Keratinocyte (primary cell): ENCODE measurements at regions not wholly inside any gene's neighbourhood (a gene's known extent, or its start where the extent isn't known, plus 50 kb on each side); places are given as distances from the start of the nearest gene placed in this dataset.
"Not testable (repeated sequence)": the region's sequence is repeated elsewhere in the genome, so short reads cannot be mapped to it uniquely, and the experiment has no call there.

Experiments
- DNase-seq: peaks from one replicate; pipeline ENCODE4 v3.0.0-alpha.2; 2011; ENCODE audit warnings: low read depth, missing footprints, low spot score
- FAIRE-seq: peaks from 2 replicates; lab custom pipeline; 2011; peaks lifted over from hg19 to GRCh38; lab: Jason Lieb, UNC
- H2AFZ ChIP-seq: 2 replicates; pipeline ENCODE4 v1.6.0; 2012; ENCODE audit warnings: low read length, control low read depth, inconsistent platforms; ENCODE audit not compliant: control insufficient read depth
- H3K27ac ChIP-seq: 2 replicates; pipeline ENCODE4 v1.5.1; 2011; ENCODE audit warnings: low read length; ENCODE audit not compliant: control insufficient read depth, insufficient read depth
- H3K27me3 ChIP-seq: 3 replicates; pipeline ENCODE4 v1.6.0; 2011; ENCODE audit warnings: low read length; ENCODE audit not compliant: control insufficient read depth, insufficient read depth; ENCODE audit errors: extremely low read depth
- H3K36me3 ChIP-seq, 2 experiments: 2 replicates in 1 of 2; 3 replicates in 1 of 2; pipeline ENCODE4 v1.5.1; 2011; ENCODE audit warnings: low read length in 2 of 2, mild to moderate bottlenecking in 1 of 2; ENCODE audit not compliant: control insufficient read depth in 2 of 2, insufficient read depth in 2 of 2; ENCODE audit errors: extremely low read depth in 1 of 2
- H3K4me1 ChIP-seq: 3 replicates; pipeline ENCODE4 v1.5.1; 2011; ENCODE audit warnings: low read length; ENCODE audit not compliant: control insufficient read depth, insufficient read depth; ENCODE audit errors: extremely low read depth
- H3K4me2 ChIP-seq: 3 replicates; pipeline ENCODE4 v1.6.0; 2011; ENCODE audit warnings: low read depth, low read length; ENCODE audit not compliant: control insufficient read depth, insufficient read depth; ENCODE audit errors: extremely low read depth
- H3K4me3 ChIP-seq, 3 experiments: fragments of 200-600 bp in 1 of 3; sonication (generic) in 1 of 3; 2 replicates in 2 of 3; 3 replicates in 1 of 3; pipeline ENCODE4 v1.5.1; 2011 to 2016; ENCODE audit warnings: low read length in 3 of 3, mild to moderate bottlenecking in 3 of 3, control low read depth in 2 of 3, inconsistent platforms in 1 of 3, low read depth in 1 of 3, mixed read lengths in 1 of 3, mixed run types in 1 of 3, moderate library complexity in 1 of 3; ENCODE audit not compliant: control insufficient read depth in 2 of 3, insufficient read depth in 2 of 3; ENCODE audit errors: extremely low read depth in 1 of 3
- H3K79me2 ChIP-seq: 2 replicates; pipeline ENCODE4 v1.6.0; 2012; ENCODE audit warnings: low read length; ENCODE audit not compliant: control insufficient read depth, insufficient read depth
- H3K9ac ChIP-seq: 3 replicates; pipeline ENCODE4 v1.6.0; 2011; ENCODE audit warnings: low read length; ENCODE audit not compliant: control insufficient read depth, insufficient read depth; ENCODE audit errors: extremely low read depth
- H3K9me1 ChIP-seq: 3 replicates; pipeline ENCODE4 v1.6.0; 2011; ENCODE audit warnings: low read length; ENCODE audit not compliant: control insufficient read depth, insufficient read depth; ENCODE audit errors: extremely low read depth
- H3K9me3 ChIP-seq: 2 replicates; pipeline ENCODE4 v1.5.1; 2012; ENCODE audit warnings: low read depth, low read length; ENCODE audit not compliant: control insufficient read depth
- H4K20me1 ChIP-seq: 3 replicates; pipeline ENCODE4 v1.6.0; 2011; ENCODE audit warnings: low read length; ENCODE audit not compliant: control insufficient read depth, insufficient read depth; ENCODE audit errors: extremely low read depth
- CTCF ChIP-seq, 3 experiments: IDR thresholded peaks in 1 of 3; conservative IDR thresholded peaks in 1 of 3; optimal IDR thresholded peaks in 1 of 3; 2 replicates in 2 of 3; 3 replicates in 1 of 3; pipeline versions ENCODE3 to v1.5.1; 2011; ENCODE audit warnings: low read length in 3 of 3, mild to moderate bottlenecking in 3 of 3, moderate library complexity in 2 of 3, control low read depth in 1 of 3, inconsistent platforms in 1 of 3; ENCODE audit not compliant: insufficient read depth in 2 of 3; ENCODE audit errors: extremely low read depth in 1 of 3
- EZH2 ChIP-seq: IDR thresholded peaks from one replicate; pipeline ENCODE4 v1.6.1; 2012; ENCODE audit warnings: inconsistent platforms, mild to moderate bottlenecking, low read length, moderate library complexity
- dilution Hi-C: fragments of 300-500 bp; cut with MboI; formaldehyde crosslinking; loops from one replicate; pipeline ENCODE4 v1.7.0; 2020; ENCODE audit warnings: low sequenced_read_pairs; ENCODE audit not compliant: extremely low pct_ligation_motif_present

DNA sequence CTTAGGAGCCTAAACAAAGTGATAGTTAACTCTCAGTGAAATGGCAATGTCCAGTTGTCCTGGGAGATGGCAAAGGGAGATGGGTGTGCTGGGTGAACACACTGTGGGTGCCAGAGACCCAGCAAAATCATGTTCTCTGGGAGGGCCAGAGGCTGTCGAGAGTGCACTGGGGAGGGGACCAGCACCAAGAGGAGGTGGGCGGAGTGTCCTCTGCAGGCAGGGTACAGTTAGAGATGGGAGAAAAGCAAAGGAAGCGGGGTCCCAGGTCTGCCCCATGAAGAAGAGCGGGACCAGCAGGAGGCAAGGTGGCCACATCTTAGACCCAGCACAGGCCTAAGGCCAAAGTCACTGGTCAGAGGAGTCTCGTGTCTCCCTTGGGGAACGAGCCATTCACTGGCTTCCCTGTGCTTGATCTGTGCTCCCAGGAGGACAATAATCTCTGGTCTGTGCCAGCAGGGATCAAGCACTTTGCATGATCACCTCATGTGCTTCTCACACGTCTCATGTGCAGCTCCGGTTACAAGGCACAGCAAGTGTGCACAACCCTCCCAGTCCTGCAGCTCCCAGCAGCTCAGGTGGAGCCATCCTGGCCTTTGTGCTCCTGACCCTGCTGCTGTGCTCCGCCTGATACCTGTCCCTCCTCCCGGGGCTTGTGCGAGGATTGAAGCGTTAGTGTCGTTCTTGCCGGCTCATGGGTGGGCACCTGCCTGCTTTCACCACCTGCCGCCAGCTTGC, 100.9 kb downstream of the FAM53A start:
- no peak for TF ChIP-seq CTCF (optimal IDR thresholded peaks at IDR 0.05 in 1 of 3, IDR thresholded peaks at IDR 0.05 in 1 of 3, conservative IDR thresholded peaks at IDR 0.05 in 1 of 3; ENCODE audit: extremely low read depth in 1 of 3, insufficient read depth in 2 of 3, low read length in 3 of 3)
- no peak for TF ChIP-seq EZH2
- H3K9me3 ChIP-seq = no peaks in the 10 kb centered on the region
- dilution Hi-C loops = no loop called here
- no peak overlapping the region for H2AFZ ChIP-seq
- H3K4me2 ChIP-seq = no peak overlapping the region
- H3K9me1 ChIP-seq = no peaks in the 10 kb centered on the region
- no peaks in the 10 kb centered on the region for H4K20me1 ChIP-seq
- no peaks in the 10 kb centered on the region for H3K4me1 ChIP-seq
- no peak overlapping the region for H3K9ac ChIP-seq
- DNase-seq = no peak
- no peak overlapping the region for H3K4me3 ChIP-seq
- H3K27ac ChIP-seq = no peak overlapping the region
- no peaks in the 10 kb centered on the region for H3K79me2 ChIP-seq
- H3K36me3 ChIP-seq = no peaks in the 10 kb centered on the region
- peaks cover 7% of the 10 kb centered on the region for H3K27me3 ChIP-seq
- FAIRE-seq = no peak

GRCh38 chr4:1582227-1582626, 101.9 kb downstream of the FAM53A start:
- Histone ChIP-seq H3K9me3 (no peaks in the 10 kb centered on the region), H3K36me3 (no peaks in the 10 kb centered on the region), H3K79me2 (no peaks in the 10 kb centered on the region), H3K9me1 (no peaks in the 10 kb centered on the region), H2AFZ (no peak overlapping the region), H3K4me1 (no peaks in the 10 kb centered on the region), H3K4me3 (no peak overlapping the region), H4K20me1 (no peaks in the 10 kb centered on the region), H3K4me2 (no peak overlapping the region), H3K9ac (no peak overlapping the region), H3K27ac (no peak overlapping the region), H3K27me3 (peaks cover 11% of the 10 kb centered on the region)
- dilution Hi-C loops = no loop called here
- no peak for DNase-seq
- TF ChIP-seq CTCF (optimal IDR thresholded peaks at IDR 0.05 in 1 of 3, IDR thresholded peaks at IDR 0.05 in 1 of 3, conservative IDR thresholded peaks at IDR 0.05 in 1 of 3; ENCODE audit: extremely low read depth in 1 of 3, insufficient read depth in 2 of 3, low read length in 3 of 3) = no peak
- no peak for TF ChIP-seq EZH2
- FAIRE-seq = no peak

- H3K4me3 ChIP-seq, H3K27ac ChIP-seq, FAIRE-seq, H3K9me1 ChIP-seq, H2AFZ ChIP-seq, H3K4me1 ChIP-seq, H3K9me3 ChIP-seq, H3K4me2 ChIP-seq, dilution Hi-C loops, H3K36me3 ChIP-seq, H3K9ac ChIP-seq, H3K79me2 ChIP-seq, H4K20me1 ChIP-seq: not testable (repeated sequence)
- peak; percentile 28 for DNase-seq
- H3K27me3 ChIP-seq = peaks cover 13% of the 10 kb centered on the region
Measured at GRCh38 chr4:1581164-1581894, 102.8 kb downstream of the FAM53A start.
